Breast epithelium (tissue), 3 donors: ENCODE measurements at regions not wholly inside any gene's neighbourhood (a gene's known extent, or its start where the extent isn't known, plus 50 kb on each side); places are given as distances from the start of the nearest gene placed in this dataset.
"Not testable (repeated sequence)": the region's sequence is repeated elsewhere in the genome, so short reads cannot be mapped to it uniquely, and the experiment has no call there.

Experiments
- POLR2A ChIP-seq: fragments of 450-650 bp; IDR thresholded peaks from one replicate; pipeline ENCODE4 v1.6.1; 2016; ENCODE audit warnings: antibody characterized with exemption, mild to moderate bottlenecking, moderate library complexity
- TF ChIP-seq, protein P1 (sequence below), 3 donors: fragments of 450-650 bp; IDR thresholded peaks; one replicate each; pipeline ENCODE4 v1.5.1; 2016 to 2017; ENCODE audit warnings: antibody characterized with exemption in 3 of 3, mild to moderate bottlenecking in 3 of 3, moderate library complexity in 3 of 3

DNA sequence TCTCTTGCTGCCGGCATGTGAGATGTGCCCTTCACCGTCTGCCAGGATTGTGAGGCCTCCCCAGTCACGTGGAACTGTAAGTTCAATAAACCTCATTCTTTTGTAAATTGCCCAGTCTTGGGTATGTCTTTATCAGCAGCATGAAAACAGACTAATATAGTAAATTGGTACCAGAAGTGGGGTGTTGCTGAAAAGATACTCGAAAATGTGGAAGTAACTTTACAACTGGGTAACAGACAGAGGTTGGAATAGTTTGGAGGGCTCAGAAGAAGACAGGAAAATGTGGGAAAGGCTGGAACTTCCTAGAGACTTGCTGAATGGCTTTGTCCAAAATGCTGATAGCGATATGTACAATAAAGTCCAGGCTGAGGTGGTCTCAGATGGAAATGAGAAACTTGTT, 129.1 kb downstream of the GJA1 start:
- TF ChIP-seq, protein P1, sequence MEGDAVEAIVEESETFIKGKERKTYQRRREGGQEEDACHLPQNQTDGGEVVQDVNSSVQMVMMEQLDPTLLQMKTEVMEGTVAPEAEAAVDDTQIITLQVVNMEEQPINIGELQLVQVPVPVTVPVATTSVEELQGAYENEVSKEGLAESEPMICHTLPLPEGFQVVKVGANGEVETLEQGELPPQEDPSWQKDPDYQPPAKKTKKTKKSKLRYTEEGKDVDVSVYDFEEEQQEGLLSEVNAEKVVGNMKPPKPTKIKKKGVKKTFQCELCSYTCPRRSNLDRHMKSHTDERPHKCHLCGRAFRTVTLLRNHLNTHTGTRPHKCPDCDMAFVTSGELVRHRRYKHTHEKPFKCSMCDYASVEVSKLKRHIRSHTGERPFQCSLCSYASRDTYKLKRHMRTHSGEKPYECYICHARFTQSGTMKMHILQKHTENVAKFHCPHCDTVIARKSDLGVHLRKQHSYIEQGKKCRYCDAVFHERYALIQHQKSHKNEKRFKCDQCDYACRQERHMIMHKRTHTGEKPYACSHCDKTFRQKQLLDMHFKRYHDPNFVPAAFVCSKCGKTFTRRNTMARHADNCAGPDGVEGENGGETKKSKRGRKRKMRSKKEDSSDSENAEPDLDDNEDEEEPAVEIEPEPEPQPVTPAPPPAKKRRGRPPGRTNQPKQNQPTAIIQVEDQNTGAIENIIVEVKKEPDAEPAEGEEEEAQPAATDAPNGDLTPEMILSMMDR (IDR thresholded peaks at IDR 0.05): not testable (repeated sequence)
- TF ChIP-seq POLR2A: not testable (repeated sequence)
